Bronchial epithelial cell (primary cell): ENCODE measurements at regions not wholly inside any gene's neighbourhood (a gene's known extent, or its start where the extent isn't known, plus 50 kb on each side); places are given as distances from the start of the nearest gene placed in this dataset.
"Not testable (repeated sequence)": the region's sequence is repeated elsewhere in the genome, so short reads cannot be mapped to it uniquely, and the experiment has no call there.

Source experiments
- DNase-seq: peaks from one replicate; pipeline ENCODE4 v3.0.0-alpha.2; 2010; ENCODE audit warnings: low read depth
- FAIRE-seq: peaks from 2 replicates; lab custom pipeline; 2011; peaks lifted over from hg19 to GRCh38; lab: Jason Lieb, UNC
- H3K27me3 ChIP-seq: 2 replicates; pipeline ENCODE4 v1.5.1; 2011; ENCODE audit warnings: low read length; ENCODE audit not compliant: control insufficient read depth, insufficient read depth
- H3K36me3 ChIP-seq: 2 replicates; pipeline ENCODE4 v1.5.1; 2011; ENCODE audit warnings: low read length; ENCODE audit not compliant: control insufficient read depth, insufficient read depth
- H3K4me3 ChIP-seq: 2 replicates; pipeline ENCODE4 v1.5.1; 2011; ENCODE audit warnings: mild to moderate bottlenecking, low read depth, low read length, control low read depth
- CTCF ChIP-seq: IDR thresholded peaks from 2 replicates; pipeline ENCODE4 v1.5.1; 2011; ENCODE audit warnings: mild to moderate bottlenecking, moderate library complexity, low read length, control low read depth, inconsistent platforms; ENCODE audit not compliant: insufficient read depth, severe bottlenecking

GRCh38 chr3:137150825-137151224 lies 193.0 kb downstream of the IL20RB start:
- H3K36me3 ChIP-seq, result no peaks in the 10 kb centered on the region
- no peaks in the 10 kb centered on the region for H3K27me3 ChIP-seq
- no peak for FAIRE-seq
- TF ChIP-seq CTCF, result no peak
- H3K4me3 ChIP-seq, result no peak overlapping the region
- DNase-seq, result no peak

- DNase-seq, H3K36me3 ChIP-seq, FAIRE-seq: not testable (repeated sequence)
Observed at GRCh38 chr3:137153046-137153445, 195.3 kb downstream of the IL20RB start.

GRCh38 chr3:137163241-137163871 lies 205.6 kb downstream of the IL20RB start:
- Histone ChIP-seq H3K4me3 (no peak overlapping the region), H3K36me3 (no peaks in the 10 kb centered on the region), H3K27me3 (no peaks in the 10 kb centered on the region)
- no peak for DNase-seq
- no peak for TF ChIP-seq CTCF
- no peak for FAIRE-seq

More at GRCh38 chr3:137153046-137153445, 195.3 kb downstream of the IL20RB start:
- not testable (repeated sequence) for H3K4me3 ChIP-seq, H3K27me3 ChIP-seq

GRCh38 chr3:137163958-137164357 lies 206.2 kb downstream of the IL20RB start:
- FAIRE-seq (no peak), DNase-seq (no peak)
- H3K27me3 ChIP-seq, result no peaks in the 10 kb centered on the region
- no peak overlapping the region for H3K4me3 ChIP-seq
- no peak for TF ChIP-seq CTCF
- no peaks in the 10 kb centered on the region for H3K36me3 ChIP-seq

GRCh38 chr3:137165117-137165806 lies 207.5 kb downstream of the IL20RB start:
- H3K36me3 ChIP-seq, result no peaks in the 10 kb centered on the region
- FAIRE-seq (no peak), DNase-seq (peak; percentile 78)
- H3K4me3 ChIP-seq, result no peak overlapping the region
- H3K27me3 ChIP-seq, result no peaks in the 10 kb centered on the region
- no peak for TF ChIP-seq CTCF

- TF ChIP-seq CTCF, result no peak
- peak; percentile 66 for DNase-seq
- Histone ChIP-seq H3K4me3 (no peak overlapping the region), H3K27me3 (no peaks in the 10 kb centered on the region), H3K36me3 (no peaks in the 10 kb centered on the region)
- FAIRE-seq, result no peak
Observed at GRCh38 chr3:137171834-137172603, 214.2 kb downstream of the IL20RB start.
